ENCODE measurements at regions not wholly inside any gene's neighbourhood (a gene's known extent, or its start where the extent isn't known, plus 50 kb on each side); places are given as distances from the start of the nearest gene placed in this dataset.

- ATAC-seq (ENCODE audit: low read depth), result no peak
These were observed 213.5 kb downstream of the TMEM114 start for GRCh38 chr16:8376858-8377257.

GRCh38 chr16:8376430-8376829 lies 213.9 kb downstream of the TMEM114 start:
- Histone ChIP-seq H3K79me2 (ENCODE audit: control insufficient read depth, insufficient read depth, low read length) (no peaks in the 10 kb centered on the region), H3K9me3 (ENCODE audit: control extremely low read depth in 1 of 3, control insufficient read depth in 2 of 3, insufficient read depth in 1 of 3, low read length in 2 of 3) (no peaks in the 10 kb centered on the region), H3K4me3 (ENCODE audit: control extremely low read depth in 1 of 5, extremely low read depth in 1 of 5, insufficient read depth in 1 of 5, low read depth in 2 of 5, low read length in 4 of 5) (no peak overlapping the region), H4K20me1 (ENCODE audit: control insufficient read depth, insufficient read depth, low read length, poor library complexity, severe bottlenecking) (no peaks in the 10 kb centered on the region), H3K27me3 (replicated peaks in 1 of 4; ENCODE audit: control extremely low read depth in 1 of 4, control insufficient read depth in 3 of 4, insufficient read depth in 4 of 4, low read length in 3 of 4) (no peaks in the 10 kb centered on the region), H3K4me2 (replicated peaks; ENCODE audit: low read depth, low read length, poor library complexity, severe bottlenecking) (no peak overlapping the region), H3K27ac (ENCODE audit: low read length in 2 of 2) (no peak overlapping the region), H3K36me3 (replicated peaks in 1 of 2; ENCODE audit: control extremely low read depth in 1 of 2, control insufficient read depth in 1 of 2, extremely low read depth in 1 of 2, insufficient read depth in 2 of 2, low read length in 1 of 2) (no peaks in the 10 kb centered on the region), H3K9ac (ENCODE audit: low read length) (no peak overlapping the region), H2AFZ (ENCODE audit: insufficient read depth, low read depth, low read length, poor library complexity, severe bottlenecking) (no peak overlapping the region), H3K4me1 (ENCODE audit: control insufficient read depth in 2 of 2, insufficient read depth in 2 of 2, low read length in 2 of 2) (no peaks in the 10 kb centered on the region)
- no peak for ATAC-seq (ENCODE audit: low read depth)
- no CpG with 5 or more reads among the region's 2 CpGs for WGBS (ENCODE audit: insufficient coverage)
- POLR2A ChIA-PET, result no interaction called here
- intact Hi-C loops (cut with micrococcal nuclease), result no loop called here
- DNase-seq, result no peak
- H3K9me3 Mint-ChIP-seq (ENCODE audit: insufficient read depth), result no peaks in the 10 kb centered on the region
- CTCF ChIA-PET, result no interaction called here
- no peaks in the 10 kb centered on the region for H3K4me1 Mint-ChIP-seq
- H3K27ac Mint-ChIP-seq, result no peak overlapping the region
- TF ChIP-seq, protein P1, sequence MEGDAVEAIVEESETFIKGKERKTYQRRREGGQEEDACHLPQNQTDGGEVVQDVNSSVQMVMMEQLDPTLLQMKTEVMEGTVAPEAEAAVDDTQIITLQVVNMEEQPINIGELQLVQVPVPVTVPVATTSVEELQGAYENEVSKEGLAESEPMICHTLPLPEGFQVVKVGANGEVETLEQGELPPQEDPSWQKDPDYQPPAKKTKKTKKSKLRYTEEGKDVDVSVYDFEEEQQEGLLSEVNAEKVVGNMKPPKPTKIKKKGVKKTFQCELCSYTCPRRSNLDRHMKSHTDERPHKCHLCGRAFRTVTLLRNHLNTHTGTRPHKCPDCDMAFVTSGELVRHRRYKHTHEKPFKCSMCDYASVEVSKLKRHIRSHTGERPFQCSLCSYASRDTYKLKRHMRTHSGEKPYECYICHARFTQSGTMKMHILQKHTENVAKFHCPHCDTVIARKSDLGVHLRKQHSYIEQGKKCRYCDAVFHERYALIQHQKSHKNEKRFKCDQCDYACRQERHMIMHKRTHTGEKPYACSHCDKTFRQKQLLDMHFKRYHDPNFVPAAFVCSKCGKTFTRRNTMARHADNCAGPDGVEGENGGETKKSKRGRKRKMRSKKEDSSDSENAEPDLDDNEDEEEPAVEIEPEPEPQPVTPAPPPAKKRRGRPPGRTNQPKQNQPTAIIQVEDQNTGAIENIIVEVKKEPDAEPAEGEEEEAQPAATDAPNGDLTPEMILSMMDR (IDR thresholded peaks at IDR 0.05), result no peak
- no peak for TF ChIP-seq EZH2 (IDR thresholded peaks at IDR 0.05; ENCODE audit: borderline replicate concordance, insufficient read depth, low read depth, low read length, poor library complexity, severe bottlenecking)
- H3K4me3 Mint-ChIP-seq, result no peak overlapping the region
- no peaks in the 10 kb centered on the region for H3K27me3 Mint-ChIP-seq

More at GRCh38 chr16:8376858-8377257, 213.5 kb downstream of the TMEM114 start:
- ChIA-PET CTCF (no interaction called here), POLR2A (no interaction called here)
- H3K27ac Mint-ChIP-seq, result no peak overlapping the region
- Histone ChIP-seq H3K9me3 (ENCODE audit: control extremely low read depth in 1 of 3, control insufficient read depth in 2 of 3, insufficient read depth in 1 of 3, low read length in 2 of 3) (no peaks in the 10 kb centered on the region), H3K36me3 (replicated peaks in 1 of 2; ENCODE audit: control extremely low read depth in 1 of 2, control insufficient read depth in 1 of 2, extremely low read depth in 1 of 2, insufficient read depth in 2 of 2, low read length in 1 of 2) (no peaks in the 10 kb centered on the region), H3K4me1 (ENCODE audit: control insufficient read depth in 2 of 2, insufficient read depth in 2 of 2, low read length in 2 of 2) (no peaks in the 10 kb centered on the region), H2AFZ (ENCODE audit: insufficient read depth, low read depth, low read length, poor library complexity, severe bottlenecking) (no peak overlapping the region), H3K27ac (ENCODE audit: low read length in 2 of 2) (no peak overlapping the region), H3K4me3 (ENCODE audit: control extremely low read depth in 1 of 5, extremely low read depth in 1 of 5, insufficient read depth in 1 of 5, low read depth in 2 of 5, low read length in 4 of 5) (no peak overlapping the region), H3K9ac (ENCODE audit: low read length) (no peak overlapping the region), H3K4me2 (replicated peaks; ENCODE audit: low read depth, low read length, poor library complexity, severe bottlenecking) (no peak overlapping the region), H3K27me3 (replicated peaks in 1 of 4; ENCODE audit: control extremely low read depth in 1 of 4, control insufficient read depth in 3 of 4, insufficient read depth in 4 of 4, low read length in 3 of 4) (no peaks in the 10 kb centered on the region), H4K20me1 (ENCODE audit: control insufficient read depth, insufficient read depth, low read length, poor library complexity, severe bottlenecking) (no peaks in the 10 kb centered on the region), H3K79me2 (ENCODE audit: control insufficient read depth, insufficient read depth, low read length) (no peaks in the 10 kb centered on the region)
- H3K9me3 Mint-ChIP-seq (ENCODE audit: insufficient read depth), result no peaks in the 10 kb centered on the region
- H3K27me3 Mint-ChIP-seq, result no peaks in the 10 kb centered on the region
- TF ChIP-seq, protein P1 (IDR thresholded peaks at IDR 0.05), result no peak
- TF ChIP-seq EZH2 (IDR thresholded peaks at IDR 0.05; ENCODE audit: borderline replicate concordance, insufficient read depth, low read depth, low read length, poor library complexity, severe bottlenecking), result no peak
- H3K4me1 Mint-ChIP-seq, result no peaks in the 10 kb centered on the region
- H3K4me3 Mint-ChIP-seq, result no peak overlapping the region
- intact Hi-C loops (cut with micrococcal nuclease), result no loop called here
- no peak for DNase-seq
